ENCODE measurements at regions not wholly inside any gene's neighbourhood (a gene's known extent, or its start where the extent isn't known, plus 50 kb on each side); places are given as distances from the start of the nearest gene placed in this dataset.

- Histone ChIP-seq H3K36me3 (no peaks in the 10 kb centered on the region), H3K9me3 (no peaks in the 10 kb centered on the region), H3K27ac (no peak overlapping the region), H3K27me3 (no peaks in the 10 kb centered on the region), H3K4me1 (no peaks in the 10 kb centered on the region), H3K4me3 (no peak overlapping the region)
- ATAC-seq (no peak), DNase-seq (no peak)
- 60% methylated on average over 2 of the region's 2 CpGs for WGBS (ENCODE audit: insufficient coverage, low coverage, low lambda C conversion rate, missing lambda C conversion rate)
- no peak for TF ChIP-seq POLR2A (IDR thresholded peaks at IDR 0.05)
- TF ChIP-seq CTCF (IDR thresholded peaks at IDR 0.05), result no peak
- intact Hi-C loops (cut with DNase I), result no loop called here
Measured at GRCh38 chr5:109575506-109575905, 114.2 kb upstream of the MAN2A1 start.

GRCh38 chr5:109574985-109575384 lies 114.7 kb upstream of the MAN2A1 start:
- ATAC-seq (no peak), DNase-seq (no peak)
- no peak for TF ChIP-seq POLR2A (IDR thresholded peaks at IDR 0.05)
- no peak for TF ChIP-seq CTCF (IDR thresholded peaks at IDR 0.05)
- H3K27me3 ChIP-seq, result no peaks in the 10 kb centered on the region
- H3K4me1 ChIP-seq, result no peaks in the 10 kb centered on the region
- H3K9me3 ChIP-seq, result no peaks in the 10 kb centered on the region
- H3K36me3 ChIP-seq, result no peaks in the 10 kb centered on the region
- no peak overlapping the region for H3K27ac ChIP-seq
- H3K4me3 ChIP-seq, result no peak overlapping the region
- intact Hi-C loops (cut with DNase I), result no loop called here

- no peaks in the 10 kb centered on the region for H3K36me3 ChIP-seq
- intact Hi-C loops (cut with DNase I), result no loop called here
- TF ChIP-seq POLR2A (IDR thresholded peaks at IDR 0.05), result no peak
- TF ChIP-seq CTCF (IDR thresholded peaks at IDR 0.05), result no peak
- no peaks in the 10 kb centered on the region for H3K27me3 ChIP-seq
- no peak overlapping the region for H3K27ac ChIP-seq
- H3K4me3 ChIP-seq, result no peak overlapping the region
- ATAC-seq, result no peak
- WGBS (ENCODE audit: insufficient coverage, low coverage, low lambda C conversion rate, missing lambda C conversion rate), result 89% methylated on average over 3 of the region's 3 CpGs
- H3K9me3 ChIP-seq, result no peaks in the 10 kb centered on the region
- no peak for DNase-seq
- H3K4me1 ChIP-seq, result no peaks in the 10 kb centered on the region
Measured at GRCh38 chr5:109573766-109574165, 116.0 kb upstream of the MAN2A1 start.

- intact Hi-C loops (cut with DNase I), result no loop called here
- Histone ChIP-seq H3K4me1 (no peaks in the 10 kb centered on the region), H3K9me3 (no peaks in the 10 kb centered on the region), H3K4me3 (no peak overlapping the region), H3K27me3 (no peaks in the 10 kb centered on the region), H3K27ac (no peak overlapping the region), H3K36me3 (no peaks in the 10 kb centered on the region)
- ATAC-seq (no peak), DNase-seq (no peak)
- 64% methylated on average over 2 of the region's 4 CpGs for WGBS (ENCODE audit: insufficient coverage, low coverage, low lambda C conversion rate, missing lambda C conversion rate)
- no peak for TF ChIP-seq POLR2A (IDR thresholded peaks at IDR 0.05)
- TF ChIP-seq CTCF (IDR thresholded peaks at IDR 0.05), result no peak
Measured at GRCh38 chr5:109573256-109573655, 116.5 kb upstream of the MAN2A1 start.

GRCh38 chr5:109571785-109572184 lies 117.9 kb upstream of the MAN2A1 start:
- H3K4me3 ChIP-seq, result no peak overlapping the region
- DNase-seq, result no peak
- H3K27me3 ChIP-seq, result no peaks in the 10 kb centered on the region
- no peak for ATAC-seq
- no peak for TF ChIP-seq POLR2A (IDR thresholded peaks at IDR 0.05)
- TF ChIP-seq CTCF (IDR thresholded peaks at IDR 0.05), result no peak
- intact Hi-C loops (cut with DNase I), result no loop called here
- H3K27ac ChIP-seq, result no peak overlapping the region
- WGBS (ENCODE audit: insufficient coverage, low coverage, low lambda C conversion rate, missing lambda C conversion rate), result 63% methylated on average over 1 of the region's 1 CpG
- no peaks in the 10 kb centered on the region for H3K36me3 ChIP-seq
- no peaks in the 10 kb centered on the region for H3K9me3 ChIP-seq
- H3K4me1 ChIP-seq, result peaks cover 0 to 3% (median 0%) of the 10 kb centered on the region in 4 donors

All from right lobe of liver (tissue), 6 donors.